GM21515 (cell line): ENCODE measurements at regions not wholly inside any gene's neighbourhood (a gene's known extent, or its start where the extent isn't known, plus 50 kb on each side); places are given as distances from the start of the nearest gene placed in this dataset.

Source experiments
- ATAC-seq: cut with Tn5 transposase; IDR thresholded peaks from one replicate; pipeline ENCODE4 v1.9.1; 2021; ENCODE audit not compliant: unreplicated experiment

DNA sequence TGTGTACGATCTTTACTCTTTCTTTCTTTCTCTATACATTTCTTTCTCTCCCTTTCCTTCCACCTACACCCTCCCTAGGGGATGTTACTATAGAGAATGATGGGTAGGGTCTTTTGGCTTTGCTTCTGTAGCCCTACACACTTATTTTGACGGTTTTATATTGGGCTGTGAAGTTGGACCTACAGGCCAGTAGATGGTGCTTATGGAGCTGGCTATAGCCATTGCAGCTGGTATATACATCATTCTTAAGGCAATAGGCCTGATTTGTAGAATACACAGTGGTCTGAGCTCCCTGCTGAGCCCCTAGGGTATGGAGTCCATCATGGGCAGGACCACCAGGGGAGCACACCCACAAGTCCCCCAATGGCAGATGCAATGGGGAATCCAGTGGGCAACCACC lies 1869.7 kb downstream of the STIM2 start:
- ATAC-seq, result no peak

DNA sequence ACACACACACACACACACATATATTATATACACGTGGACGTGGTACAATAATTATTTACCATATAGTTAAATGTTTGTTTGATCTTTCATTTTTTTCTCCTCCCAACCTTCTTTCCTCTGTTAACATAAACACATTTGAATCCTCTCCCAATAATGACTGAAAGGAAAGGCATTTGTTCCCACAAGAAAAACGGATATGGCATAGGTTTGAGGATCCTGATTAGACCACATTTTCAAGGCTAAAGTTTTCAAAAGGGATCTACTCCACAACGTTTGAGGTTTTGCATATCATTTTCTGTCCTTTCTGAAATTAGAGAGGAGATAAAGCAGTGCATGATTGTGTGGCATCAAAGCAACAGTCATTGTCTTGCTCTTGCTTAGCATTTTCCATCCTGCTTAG lies 1883.4 kb downstream of the STIM2 start:
- ATAC-seq, result no peak

DNA sequence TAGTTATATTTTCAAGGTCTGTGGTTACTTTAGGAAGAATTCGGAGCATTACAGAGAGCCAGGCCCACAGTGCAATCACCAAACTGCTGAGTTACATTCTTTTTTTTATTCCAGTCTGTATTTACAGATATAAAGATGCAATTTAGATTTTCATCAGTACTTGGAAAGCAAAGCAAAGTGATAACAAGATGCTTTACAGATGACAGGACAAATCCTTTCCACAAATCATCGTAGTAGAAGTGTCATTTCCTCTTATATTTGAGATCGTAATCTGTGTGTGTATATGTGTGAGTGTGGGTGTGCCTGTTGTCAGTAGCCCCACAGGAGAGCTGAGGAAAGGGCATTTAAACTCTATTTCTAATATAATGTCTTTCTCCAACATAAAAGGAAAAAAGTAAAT lies 1893.7 kb downstream of the STIM2 start:
- no peak for ATAC-seq

DNA sequence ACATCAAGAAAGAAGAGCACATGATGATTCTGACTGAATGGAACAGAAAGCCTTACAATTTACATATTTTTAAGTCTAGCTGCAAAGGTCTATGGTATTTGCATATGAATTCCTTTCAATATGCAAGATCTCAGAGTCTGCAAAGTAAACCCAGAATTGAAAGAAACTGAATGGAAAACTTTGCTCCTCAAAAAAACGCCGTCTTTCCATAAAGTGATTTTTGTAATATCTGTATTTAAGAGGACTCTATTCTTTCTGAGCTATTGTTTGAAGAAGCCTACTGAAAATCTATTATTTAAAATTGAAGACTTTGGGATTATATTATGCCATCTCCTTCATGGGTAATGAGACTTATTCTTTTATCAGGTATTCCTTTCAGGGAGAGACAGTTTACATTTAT lies 1894.4 kb downstream of the STIM2 start:
- ATAC-seq, result no peak

DNA sequence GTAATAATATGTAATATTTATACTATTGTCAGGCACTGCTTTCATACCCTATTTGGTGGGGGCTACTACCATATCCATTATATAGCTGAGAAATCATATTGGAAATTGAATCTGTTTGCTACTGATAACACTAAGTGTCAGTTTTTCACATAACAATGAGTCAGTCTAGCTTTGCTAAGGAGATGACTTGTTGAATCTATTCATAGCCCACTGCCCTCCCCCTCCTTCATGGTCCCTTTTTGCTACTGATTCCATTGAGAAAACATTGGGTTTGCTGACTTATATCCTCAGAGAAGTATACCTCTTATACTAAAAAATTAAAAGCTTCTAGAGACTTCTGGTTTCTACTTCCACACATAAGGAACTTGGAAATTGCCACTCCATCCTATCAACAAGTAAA lies 1898.4 kb downstream of the STIM2 start:
- ATAC-seq, result no peak

DNA sequence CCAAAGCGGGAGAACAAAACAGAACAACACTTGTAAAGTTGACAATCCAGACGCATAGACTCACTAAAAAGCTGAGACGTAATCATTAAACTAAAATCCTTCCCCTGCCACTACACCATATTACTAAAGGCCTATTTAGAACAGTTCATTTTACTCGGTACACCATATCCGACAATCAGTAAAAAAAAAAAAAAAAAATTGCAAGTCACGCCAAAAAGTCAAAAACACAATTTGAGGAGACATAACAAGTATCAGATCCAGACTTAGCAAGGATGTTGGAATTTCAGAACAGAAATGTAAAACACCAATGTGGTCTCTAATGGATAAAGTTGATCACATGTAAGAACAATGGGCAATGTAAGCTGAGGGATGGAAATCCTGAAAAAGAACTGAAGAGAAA lies 1899.4 kb downstream of the STIM2 start:
- no peak for ATAC-seq

DNA sequence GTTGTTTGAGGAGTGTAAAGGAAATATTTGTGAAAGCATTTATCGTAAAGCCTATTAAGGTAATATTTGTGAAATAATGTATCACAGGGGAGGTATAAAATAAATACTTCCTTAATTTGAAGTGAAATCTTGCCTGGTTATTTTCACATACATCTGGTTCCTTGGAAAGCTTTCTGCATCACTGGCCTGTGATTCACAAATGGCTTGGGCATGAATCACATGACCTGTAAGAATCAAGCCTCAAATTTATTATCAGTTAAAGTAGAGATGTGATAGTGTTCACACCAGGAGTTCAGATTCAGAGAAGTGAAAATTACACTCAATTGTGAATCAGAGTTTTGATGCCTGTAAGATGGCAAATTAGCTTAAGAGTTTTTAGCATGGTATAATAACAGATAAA lies 1911.4 kb downstream of the STIM2 start:
- no peak for ATAC-seq

DNA sequence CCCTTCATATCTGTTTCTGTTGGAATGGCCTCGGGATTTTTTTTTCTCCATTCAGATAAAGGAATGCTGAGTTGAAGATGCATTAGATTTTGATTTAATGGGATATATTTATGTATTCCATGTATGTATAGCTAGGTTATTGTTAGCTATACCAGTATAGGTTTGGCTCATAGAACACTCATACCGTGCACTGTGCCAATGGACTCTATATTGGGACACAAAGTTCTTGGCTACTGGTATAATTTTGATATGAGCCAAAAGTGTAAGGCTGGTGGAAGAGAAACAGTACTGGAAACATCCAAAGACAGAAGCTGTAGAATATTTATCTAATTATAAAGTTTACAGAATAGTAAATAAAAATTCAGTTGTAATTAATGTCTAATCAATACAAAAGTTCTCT lies 1912.1 kb downstream of the STIM2 start:
- ATAC-seq, result no peak

DNA sequence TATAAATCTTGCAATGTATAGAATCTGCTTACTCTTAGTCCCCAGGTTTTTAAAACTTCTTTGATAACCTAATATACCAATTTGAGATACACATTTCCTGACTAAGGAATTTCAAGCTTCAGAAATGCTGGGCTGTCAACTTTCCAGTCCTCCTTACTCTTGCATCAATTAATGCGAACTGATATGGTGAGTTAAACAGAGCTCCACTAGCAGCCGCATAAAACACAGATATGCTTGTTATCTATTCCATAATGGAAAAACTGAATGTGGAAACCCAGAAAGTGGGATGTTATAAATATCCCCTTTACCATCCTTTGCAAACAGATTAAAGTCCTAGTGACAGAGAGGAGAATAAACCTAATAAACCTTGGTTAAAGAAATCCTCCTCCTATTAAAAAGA lies 1913.7 kb downstream of the STIM2 start:
- no peak for ATAC-seq

DNA sequence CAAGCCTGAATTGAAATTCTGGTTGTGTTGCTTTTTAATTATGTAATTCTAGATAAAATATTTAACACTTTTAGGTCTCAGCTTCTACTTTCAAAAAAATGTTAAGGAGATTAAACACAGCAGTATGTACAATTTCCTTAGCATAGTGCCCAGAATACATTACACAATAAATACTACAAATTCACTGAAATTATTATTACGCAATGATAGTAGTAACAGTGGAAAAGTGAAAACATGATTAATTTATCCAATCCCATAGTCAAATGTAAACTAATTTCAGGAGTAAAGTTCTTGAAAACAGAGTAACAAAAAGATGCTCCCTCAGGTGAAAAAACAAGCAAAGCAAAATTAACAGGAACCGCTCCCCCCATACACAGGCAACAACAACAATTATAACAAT lies 1915.4 kb downstream of the STIM2 start:
- ATAC-seq, result no peak

DNA sequence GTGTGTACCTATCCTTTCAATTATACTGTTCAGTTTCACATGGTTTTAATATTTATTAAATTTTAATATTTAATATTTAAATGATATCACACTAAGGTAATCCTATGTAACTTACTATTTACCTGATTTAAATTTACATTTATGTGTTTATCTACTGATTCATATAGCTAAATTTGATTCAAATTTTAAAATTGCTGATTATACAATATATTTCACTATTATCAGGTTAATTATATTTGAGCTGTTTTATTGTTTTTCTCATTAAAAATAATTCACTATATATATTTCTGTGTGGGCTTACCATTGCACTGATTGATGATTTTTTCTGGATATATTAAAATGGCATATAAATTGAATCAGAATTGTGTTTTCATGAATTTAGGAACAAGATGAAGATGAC lies 1923.5 kb downstream of the STIM2 start:
- no peak for ATAC-seq

DNA sequence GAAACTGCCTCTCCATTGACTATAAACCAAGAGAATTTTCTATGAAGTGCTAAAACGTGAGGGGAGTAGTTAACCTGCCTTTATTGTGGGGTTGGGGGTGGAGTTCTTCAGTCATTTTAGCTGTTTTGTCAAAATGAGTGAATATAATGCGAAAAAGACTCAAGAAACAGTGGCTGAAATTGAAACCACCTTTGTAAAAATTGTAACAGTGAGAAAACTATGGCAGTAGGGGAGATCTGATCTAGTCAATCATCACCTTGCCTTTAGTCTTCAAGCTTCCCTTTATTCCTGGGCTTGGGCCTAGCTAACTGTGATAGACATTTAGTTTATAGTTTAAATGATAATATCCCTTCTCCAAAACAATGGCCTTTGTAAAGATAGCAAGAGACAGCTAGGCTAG lies 1927.3 kb downstream of the STIM2 start:
- ATAC-seq, result no peak

DNA sequence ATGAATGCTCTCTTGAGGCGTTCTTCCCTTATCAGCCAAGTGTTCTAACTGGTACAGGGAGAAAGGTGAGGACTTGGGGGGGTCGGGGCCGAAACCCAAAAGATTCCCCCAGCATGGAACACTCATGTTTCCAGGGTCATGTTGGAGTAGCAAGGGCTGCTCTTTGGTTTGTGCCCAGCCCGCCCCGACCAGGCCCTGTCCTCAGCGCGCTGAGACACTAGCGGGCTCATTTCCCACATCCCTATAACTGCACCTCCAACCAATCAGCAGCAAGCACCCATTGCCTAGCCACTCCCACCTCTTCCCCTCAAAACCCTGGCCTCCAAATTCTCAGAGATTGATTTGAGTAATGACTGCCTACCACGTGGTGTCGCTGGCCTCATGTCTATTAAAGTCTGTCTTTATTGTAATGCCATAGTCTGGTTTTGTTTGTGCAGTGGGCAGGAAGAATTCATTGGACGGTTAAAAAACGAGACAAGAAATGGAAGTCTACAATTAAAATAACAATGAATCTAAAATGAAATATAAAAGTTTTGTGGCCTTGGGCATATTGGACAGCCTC lies 1928.4 kb downstream of the STIM2 start:
- no peak for ATAC-seq

DNA sequence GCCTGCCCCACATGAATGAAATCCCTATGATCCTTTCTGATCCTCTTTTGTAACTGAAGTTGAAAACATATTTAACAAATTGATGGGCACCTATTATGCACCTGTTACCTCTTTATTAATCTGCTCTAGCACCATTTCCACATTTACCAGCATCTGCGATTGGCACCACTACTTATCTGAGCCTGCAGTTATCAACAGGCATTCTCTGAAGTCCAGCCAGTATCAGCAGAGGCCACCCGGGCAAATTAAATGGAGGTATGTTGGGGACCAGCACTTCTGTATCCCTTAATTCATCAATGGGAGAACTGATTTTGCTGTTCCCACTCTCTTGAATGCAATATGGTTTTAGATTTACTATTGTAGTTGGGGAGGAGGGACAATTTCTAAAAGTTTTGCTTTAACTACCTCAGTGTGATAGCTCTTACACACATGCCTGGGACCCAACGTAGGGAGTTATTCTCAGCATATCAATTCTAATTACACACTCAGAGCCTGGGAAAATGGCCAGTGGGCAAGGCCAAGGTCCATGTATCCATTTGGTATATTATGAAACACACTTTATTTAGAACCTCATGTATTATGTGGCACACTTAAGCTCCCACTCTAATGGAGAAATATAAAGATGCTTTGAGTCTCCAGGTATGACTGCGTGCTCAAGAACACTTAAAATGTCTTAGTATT lies 1927.1 kb upstream of the PCDH7 start:
- no peak for ATAC-seq

DNA sequence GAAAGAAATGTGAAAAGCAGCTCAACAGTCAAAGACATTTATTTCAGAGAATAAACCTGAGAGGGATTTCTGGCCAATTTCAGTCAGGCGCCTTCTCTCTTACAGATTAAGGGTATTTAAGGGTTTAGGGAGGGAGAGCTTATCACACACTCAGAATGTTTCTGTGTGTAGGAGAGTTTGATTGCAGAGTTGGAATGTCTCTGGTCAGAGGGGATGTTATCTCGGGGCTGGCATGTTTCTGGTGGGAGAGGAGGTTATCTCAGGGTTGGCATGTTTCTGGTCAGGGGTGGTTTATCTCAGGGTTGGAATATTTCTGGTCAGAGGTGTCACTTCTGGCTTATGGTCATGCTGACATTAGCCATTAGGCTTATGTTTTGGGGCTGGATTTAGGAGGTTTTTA lies 1920.5 kb upstream of the PCDH7 start:
- ATAC-seq, result no peak

DNA sequence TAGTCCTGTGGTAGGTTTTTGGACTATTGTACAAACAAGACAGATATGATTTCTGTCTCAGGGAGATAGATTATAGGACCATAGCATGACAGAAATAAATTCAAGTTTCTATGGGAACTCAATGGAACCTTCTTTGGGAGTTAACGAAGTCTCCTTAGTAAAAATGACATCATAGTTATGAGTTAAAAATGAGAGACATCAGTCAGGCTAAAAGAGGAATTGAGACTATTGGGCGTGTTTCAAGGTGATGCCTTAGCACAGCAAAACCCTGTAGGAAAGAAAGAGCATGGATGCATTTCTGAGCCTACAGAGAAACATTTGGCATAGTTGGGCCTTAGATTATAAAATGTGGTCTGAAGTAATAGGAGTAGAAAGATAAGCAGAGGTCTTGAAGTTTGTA lies 1909.1 kb upstream of the PCDH7 start:
- ATAC-seq, result no peak

DNA sequence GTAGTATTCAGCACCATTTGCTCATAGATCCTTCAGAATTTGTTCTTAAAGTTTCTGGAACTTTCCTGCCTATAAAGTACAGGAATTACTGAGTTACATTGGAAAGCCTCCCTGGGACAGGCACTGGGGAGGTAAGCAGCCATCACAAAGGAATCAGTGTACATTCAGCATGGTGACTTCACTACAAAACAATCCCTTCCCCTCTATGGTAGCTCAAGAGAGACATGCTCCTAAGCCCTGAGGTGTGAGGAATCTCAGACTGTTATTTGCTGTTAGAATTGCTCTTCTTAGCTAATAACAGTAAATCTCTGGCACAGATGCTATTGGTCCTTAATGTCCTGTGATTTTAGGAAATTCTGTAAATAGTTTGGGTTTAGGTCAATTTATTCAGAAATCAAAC lies 1898.0 kb upstream of the PCDH7 start:
- ATAC-seq, result no peak

DNA sequence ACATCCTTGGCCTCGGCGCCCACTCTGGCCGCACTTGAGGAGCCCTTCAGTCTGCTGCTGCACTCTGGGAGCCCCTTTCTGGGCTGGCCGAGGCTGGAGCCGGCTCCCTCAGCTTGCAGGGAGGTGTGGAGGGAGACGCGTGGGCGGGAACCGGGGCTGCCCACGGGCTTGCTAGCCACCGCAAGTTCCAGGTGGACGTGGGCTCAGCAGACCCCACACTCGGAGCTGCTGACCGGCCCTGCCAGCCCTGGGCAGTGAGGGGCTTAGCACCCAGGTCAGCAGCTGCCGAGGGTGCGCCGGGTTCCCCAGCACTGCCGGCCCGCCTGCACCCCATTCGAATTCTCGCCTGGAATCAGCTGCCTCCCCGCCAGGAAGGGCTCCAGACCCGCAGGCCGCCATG lies 1892.3 kb upstream of the PCDH7 start:
- no peak for ATAC-seq

DNA sequence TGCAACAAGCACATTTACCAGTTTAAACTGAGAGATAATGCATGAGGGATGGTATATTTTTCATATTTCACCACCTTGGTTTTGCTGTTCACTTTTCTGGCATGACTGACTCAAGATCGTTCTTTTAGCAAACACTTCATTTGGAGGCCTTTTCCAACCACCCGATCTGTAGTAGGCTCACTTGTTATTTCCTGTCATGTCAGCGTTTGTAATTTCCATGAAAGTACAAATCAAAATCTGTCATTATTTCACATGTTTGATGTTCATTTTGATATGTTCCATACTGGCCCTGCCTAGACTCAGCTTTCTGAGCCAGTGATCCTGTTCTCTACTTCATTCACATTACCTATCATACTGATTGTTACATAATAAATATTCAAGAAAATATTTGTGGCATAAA lies 1888.3 kb upstream of the PCDH7 start:
- no peak for ATAC-seq

DNA sequence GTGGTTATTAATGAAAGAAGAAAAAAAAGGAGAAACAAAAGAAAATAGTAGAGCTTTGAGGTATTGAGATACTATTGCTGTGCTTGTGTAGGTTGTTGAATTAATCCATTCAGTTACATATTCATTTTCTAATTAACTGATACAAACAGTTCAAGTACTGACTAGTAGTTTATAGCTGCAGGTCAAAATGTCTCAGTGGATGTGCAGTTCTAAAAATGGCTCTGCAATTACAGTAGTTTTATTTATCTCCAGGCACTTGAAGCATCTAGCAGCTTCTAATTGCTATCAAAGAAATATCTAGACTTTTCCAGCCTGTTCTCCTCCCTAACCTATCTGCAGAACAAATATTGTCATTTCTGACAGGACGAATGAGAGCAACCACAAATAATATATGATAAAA lies 1887.7 kb upstream of the PCDH7 start:
- no peak for ATAC-seq

DNA sequence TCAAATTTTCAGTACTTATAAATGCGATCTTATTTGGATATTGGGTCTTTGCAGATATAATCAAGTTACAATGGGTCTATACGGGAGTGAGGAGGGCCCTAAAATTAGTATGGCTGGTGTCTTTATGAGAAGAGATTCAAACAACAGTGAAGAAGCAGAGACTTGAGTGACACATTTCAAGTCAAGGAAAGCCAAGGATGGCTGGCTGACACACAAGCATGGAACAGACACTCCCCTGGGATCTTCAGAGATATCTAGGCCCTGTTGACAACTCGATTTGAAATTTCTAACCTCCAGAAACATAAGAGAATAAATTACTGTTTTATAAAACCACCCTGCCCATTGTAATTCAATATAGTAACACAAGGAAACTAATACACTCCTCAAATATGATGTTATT lies 1886.0 kb upstream of the PCDH7 start:
- ATAC-seq, result no peak

DNA sequence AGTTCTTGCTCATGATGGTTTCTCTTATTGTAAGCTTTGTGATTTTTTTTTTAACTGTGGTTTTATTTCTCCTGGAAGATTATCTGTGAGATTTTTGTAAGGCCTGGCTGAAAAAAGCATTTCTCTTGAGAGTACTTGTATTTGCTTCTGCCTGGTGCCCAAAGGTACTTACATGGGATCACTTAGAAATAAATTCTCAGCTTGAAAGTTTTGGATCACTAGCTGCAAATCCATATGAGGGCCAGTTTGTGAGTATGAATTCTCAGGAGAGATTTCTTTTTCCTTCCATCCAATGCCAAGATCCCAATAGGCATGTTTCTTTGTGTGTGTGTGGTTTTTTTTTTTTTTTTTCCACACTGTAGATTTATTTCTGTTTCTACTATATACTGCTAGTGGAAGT lies 1884.7 kb upstream of the PCDH7 start:
- ATAC-seq, result no peak

DNA sequence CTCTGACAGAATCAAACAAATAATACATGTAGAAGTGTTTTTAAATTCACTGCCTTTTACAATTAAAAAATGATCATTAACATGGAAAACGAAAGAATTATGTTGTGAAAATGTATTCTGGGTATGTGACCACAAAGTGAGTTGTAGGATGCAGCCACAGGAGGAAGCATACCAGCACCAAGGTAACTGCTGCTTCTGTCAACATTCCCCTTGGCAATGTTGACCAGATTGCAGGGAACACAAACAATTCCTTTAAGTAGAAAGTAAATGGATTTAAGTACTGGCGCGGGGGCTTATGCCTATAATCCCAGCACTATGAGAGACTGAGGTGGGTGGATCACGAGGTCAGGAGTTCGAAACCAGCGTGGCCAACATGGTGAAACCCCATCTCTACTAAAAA lies 1877.9 kb upstream of the PCDH7 start:
- no peak for ATAC-seq
